ENCODE measurements at regions not wholly inside any gene's neighbourhood (a gene's known extent, or its start where the extent isn't known, plus 50 kb on each side); places are given as distances from the start of the nearest gene placed in this dataset.

DNA sequence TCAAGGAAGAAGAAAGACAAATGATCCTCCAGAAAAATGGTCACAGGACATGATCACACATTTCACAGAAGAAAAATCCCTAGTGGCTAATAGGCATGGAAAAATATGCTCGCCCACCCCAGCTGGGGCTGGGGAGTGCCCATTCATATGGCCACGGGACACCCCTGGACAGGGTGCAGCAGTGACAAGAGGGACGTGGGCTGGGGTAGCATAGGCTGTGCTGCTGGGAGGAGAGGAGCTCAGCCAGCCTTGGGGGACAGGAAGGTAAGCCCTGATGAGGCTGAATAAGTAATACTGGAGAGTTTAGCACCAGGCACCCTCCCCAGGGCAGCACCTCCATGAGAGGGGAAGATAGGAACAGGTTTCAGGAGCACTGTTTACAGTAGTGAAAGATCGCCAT is 254.9 kb upstream of the HS6ST1 start:
- H3K4me1 ChIP-seq (ENCODE audit: control insufficient read depth, insufficient read depth, low read length, unreplicated experiment) = no peaks in the 10 kb centered on the region
- H2AFZ ChIP-seq (ENCODE audit: low read length, unreplicated experiment) = no peak overlapping the region
- no peaks in the 10 kb centered on the region for H3K79me2 ChIP-seq (ENCODE audit: control insufficient read depth, insufficient read depth, low read length, unreplicated experiment)
- H3K27me3 ChIP-seq (ENCODE audit: insufficient read depth, low read length) = peaks cover 7% of the 10 kb centered on the region; the same call in 1 of the 2 replicates
- no peak overlapping the region for H3K27ac ChIP-seq (ENCODE audit: low read depth, low read length)
- H3K4me3 ChIP-seq (ENCODE audit: low read depth, low read length) = no peak overlapping the region
- no peaks in the 10 kb centered on the region for H3K36me3 ChIP-seq (ENCODE audit: insufficient read depth, low read length)

DNA sequence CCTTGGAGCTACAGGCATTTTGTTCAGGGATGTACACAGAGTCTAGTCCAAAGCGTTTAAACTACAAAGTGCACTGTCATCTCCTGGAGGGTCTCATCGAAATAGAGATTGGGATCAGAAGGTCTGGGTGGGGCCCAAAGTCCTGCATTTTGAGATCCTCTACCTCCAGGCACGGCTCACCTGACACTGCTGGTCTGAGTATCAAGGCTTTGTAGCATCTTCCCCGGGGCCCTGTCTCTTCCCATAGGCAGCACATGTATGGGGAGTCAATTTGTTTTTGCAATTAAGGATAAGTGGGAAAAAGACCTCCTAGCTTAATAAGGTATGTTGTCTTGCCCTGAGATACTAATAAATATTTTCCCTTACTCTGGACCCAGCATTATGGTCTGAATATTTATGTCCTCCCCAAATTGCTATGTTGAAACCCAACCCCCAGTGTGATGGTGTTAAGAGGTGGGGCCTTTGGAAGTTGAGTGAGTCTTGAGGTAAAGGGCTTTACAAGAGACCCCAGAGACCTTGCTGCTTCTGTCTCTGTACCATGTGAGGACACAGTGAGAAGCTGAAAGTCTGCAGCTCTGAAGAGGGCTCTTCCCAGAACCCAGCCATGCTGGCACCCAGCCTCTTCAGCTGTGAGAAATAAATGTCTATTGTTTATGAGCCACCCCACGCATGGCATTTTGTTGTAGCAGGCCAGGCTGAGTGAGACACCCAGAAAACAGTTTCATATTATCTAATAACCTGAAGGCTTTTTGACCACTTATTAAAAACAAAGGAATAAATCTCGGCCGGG is 258.7 kb upstream of the HS6ST1 start:
- Histone ChIP-seq H3K27me3 (ENCODE audit: insufficient read depth, low read length) (no peaks in the 10 kb centered on the region), H3K27ac (ENCODE audit: low read depth, low read length) (no peak overlapping the region), H3K36me3 (ENCODE audit: insufficient read depth, low read length) (no peaks in the 10 kb centered on the region), H2AFZ (ENCODE audit: low read length, unreplicated experiment) (no peak overlapping the region), H3K4me3 (ENCODE audit: low read depth, low read length) (no peak overlapping the region), H3K79me2 (ENCODE audit: control insufficient read depth, insufficient read depth, low read length, unreplicated experiment) (no peaks in the 10 kb centered on the region), H3K4me1 (ENCODE audit: control insufficient read depth, insufficient read depth, low read length, unreplicated experiment) (no peaks in the 10 kb centered on the region)

DNA sequence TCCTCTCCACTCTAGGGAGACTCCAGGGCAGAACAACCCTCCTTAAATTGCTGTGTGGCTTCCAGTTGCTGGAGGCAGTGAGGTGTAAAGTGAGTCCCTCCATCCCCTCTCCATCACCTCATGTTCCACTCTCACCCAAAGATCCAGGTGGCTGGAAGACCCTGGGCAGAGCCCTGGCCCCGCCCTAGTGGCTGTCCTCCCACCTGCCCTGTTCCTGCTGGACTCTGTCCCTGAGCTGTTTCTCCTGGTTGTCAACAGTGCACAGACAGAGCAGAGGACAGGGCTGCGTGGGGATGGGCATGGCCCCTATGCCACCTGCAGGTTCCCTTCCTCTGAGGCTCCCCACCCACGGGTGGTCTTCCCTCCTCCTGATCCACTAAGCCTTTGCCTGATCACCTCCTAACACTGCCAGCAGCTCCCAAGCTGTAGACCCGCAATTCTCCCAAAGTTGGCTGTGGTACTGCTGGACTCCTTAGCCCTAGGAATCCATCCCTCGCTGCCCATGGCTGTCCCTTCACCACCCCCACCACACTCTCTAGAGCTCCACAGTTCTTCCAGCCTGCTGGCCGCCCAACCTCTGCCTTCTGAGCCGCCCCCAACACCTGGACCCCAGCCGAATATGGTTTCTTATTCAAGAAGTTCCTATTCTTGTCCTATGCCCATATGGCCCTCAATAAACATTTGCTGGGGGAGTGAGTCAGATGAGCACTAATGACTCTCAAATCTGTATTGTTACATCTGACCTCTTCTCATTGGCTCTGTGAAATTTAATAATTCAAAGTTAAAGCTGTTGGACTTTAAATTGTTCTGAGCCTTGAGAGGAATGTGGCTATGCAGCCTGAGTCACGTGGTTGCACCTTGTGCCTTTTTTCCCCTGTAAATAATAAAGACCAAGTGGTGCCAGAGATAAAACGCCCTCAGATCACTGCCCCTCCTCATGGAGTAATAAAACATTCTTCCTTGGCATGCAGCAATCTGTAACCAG is 260.0 kb upstream of the HS6ST1 start:
- Histone ChIP-seq H3K4me1 (ENCODE audit: control insufficient read depth, insufficient read depth, low read length, unreplicated experiment) (no peaks in the 10 kb centered on the region), H3K36me3 (ENCODE audit: insufficient read depth, low read length) (no peaks in the 10 kb centered on the region), H3K4me3 (ENCODE audit: low read depth, low read length) (no peak overlapping the region), H3K27me3 (ENCODE audit: insufficient read depth, low read length) (no peaks in the 10 kb centered on the region), H3K79me2 (ENCODE audit: control insufficient read depth, insufficient read depth, low read length, unreplicated experiment) (no peaks in the 10 kb centered on the region), H3K27ac (ENCODE audit: low read depth, low read length) (no peak overlapping the region), H2AFZ (ENCODE audit: low read length, unreplicated experiment) (no peak overlapping the region)

DNA sequence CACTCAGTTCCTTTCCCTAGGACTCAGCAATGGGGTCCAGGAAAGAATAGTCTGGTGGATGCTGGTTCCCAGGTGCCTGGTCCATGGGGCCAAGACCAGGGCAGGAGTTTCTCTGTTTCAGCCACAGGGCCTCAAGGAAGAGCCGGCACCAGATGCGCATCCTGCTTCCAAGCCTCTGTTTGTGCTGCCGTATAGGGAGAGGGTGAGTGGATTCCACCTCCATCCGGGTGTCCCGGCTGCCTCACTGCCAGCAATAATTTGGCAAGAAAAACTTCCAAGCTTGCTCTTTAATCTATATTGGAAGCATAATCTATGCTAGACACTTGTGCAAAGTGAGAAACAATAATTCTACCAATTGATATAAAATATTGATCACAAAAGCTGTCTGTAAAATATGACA is 261.2 kb upstream of the HS6ST1 start:
- no peaks in the 10 kb centered on the region for H3K79me2 ChIP-seq (ENCODE audit: control insufficient read depth, insufficient read depth, low read length, unreplicated experiment)
- no peak overlapping the region for H2AFZ ChIP-seq (ENCODE audit: low read length, unreplicated experiment)
- H3K36me3 ChIP-seq (ENCODE audit: insufficient read depth, low read length) = no peaks in the 10 kb centered on the region
- H3K4me3 ChIP-seq (ENCODE audit: low read depth, low read length) = no peak overlapping the region
- no peaks in the 10 kb centered on the region for H3K27me3 ChIP-seq (ENCODE audit: insufficient read depth, low read length)
- no peaks in the 10 kb centered on the region for H3K4me1 ChIP-seq (ENCODE audit: control insufficient read depth, insufficient read depth, low read length, unreplicated experiment)
- H3K27ac ChIP-seq (ENCODE audit: low read depth, low read length) = no peak overlapping the region

DNA sequence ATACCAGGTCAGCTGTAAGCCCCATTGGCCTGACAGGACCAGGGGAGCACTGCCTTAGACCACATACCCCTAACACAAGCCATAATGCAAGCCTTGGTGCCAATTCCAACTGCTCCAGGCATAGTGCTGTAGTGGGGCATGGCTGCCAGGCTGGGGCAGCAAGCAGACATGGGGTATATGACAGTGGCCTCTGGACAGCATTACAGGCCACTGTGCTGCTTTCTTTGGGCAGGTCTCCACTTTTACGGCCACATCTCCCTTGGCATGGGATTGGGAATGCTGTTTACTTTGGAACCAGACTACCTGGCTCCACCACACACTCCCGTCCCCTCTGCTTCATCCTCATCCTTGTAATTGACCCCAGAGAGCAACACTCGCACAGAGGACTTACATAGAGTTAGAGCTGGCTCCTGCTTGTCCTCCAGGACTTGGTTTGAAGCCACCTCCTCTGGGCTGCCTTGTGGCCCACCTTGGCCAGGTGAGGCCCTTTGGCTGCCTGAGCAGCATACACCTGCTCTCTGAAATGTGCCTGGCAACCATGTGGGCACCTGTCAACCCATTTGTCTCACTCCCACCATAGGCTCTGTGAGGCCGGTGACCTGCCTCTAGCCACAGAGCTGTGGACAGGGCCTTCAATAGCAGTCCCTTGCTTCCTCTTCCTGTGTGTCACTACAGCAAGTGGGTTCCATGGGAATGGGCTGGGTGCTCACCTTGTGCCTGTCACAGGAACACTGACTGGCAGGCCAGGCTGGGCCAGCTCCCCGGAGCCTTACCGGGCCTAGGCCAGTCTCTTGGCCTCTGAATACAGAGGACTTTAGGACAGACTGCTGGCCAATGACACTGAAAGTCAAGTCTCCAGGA is 262.6 kb upstream of the HS6ST1 start:
- no peak overlapping the region for H3K27ac ChIP-seq (ENCODE audit: low read depth, low read length)
- no peak overlapping the region for H3K4me3 ChIP-seq (ENCODE audit: low read depth, low read length)
- no peaks in the 10 kb centered on the region for H3K36me3 ChIP-seq (ENCODE audit: insufficient read depth, low read length)
- H3K79me2 ChIP-seq (ENCODE audit: control insufficient read depth, insufficient read depth, low read length, unreplicated experiment) = no peaks in the 10 kb centered on the region
- H3K27me3 ChIP-seq (ENCODE audit: insufficient read depth, low read length) = no peaks in the 10 kb centered on the region
- peaks cover under 1% of the 10 kb centered on the region for H3K4me1 ChIP-seq (ENCODE audit: control insufficient read depth, insufficient read depth, low read length, unreplicated experiment)
- no peak overlapping the region for H2AFZ ChIP-seq (ENCODE audit: low read length, unreplicated experiment)

DNA sequence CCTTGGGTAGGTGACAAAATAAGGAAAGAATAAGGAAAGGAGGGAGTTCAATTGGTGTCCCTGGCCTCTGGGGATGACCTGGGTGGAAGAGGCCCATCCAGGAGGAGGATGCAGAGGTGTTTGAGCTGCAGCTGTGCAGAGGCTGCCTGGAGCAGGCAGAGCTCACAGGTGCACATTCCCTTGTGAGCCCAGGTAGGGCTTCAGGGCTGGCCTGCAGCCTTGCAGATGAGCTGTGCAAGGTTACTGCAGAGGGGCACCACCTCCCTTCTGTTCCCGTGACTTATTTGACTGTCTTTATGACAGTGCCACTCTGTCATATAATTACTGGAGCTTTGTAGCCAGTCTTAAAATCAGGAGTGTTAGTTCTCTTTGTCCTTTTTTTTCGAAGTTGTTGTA is 263.2 kb upstream of the HS6ST1 start:
- H3K4me3 ChIP-seq (ENCODE audit: low read depth, low read length) = no peak overlapping the region
- no peaks in the 10 kb centered on the region for H3K79me2 ChIP-seq (ENCODE audit: control insufficient read depth, insufficient read depth, low read length, unreplicated experiment)
- H3K4me1 ChIP-seq (ENCODE audit: control insufficient read depth, insufficient read depth, low read length, unreplicated experiment) = peaks cover 2% of the 10 kb centered on the region
- H3K36me3 ChIP-seq (ENCODE audit: insufficient read depth, low read length) = no peaks in the 10 kb centered on the region
- H2AFZ ChIP-seq (ENCODE audit: low read length, unreplicated experiment) = no peak overlapping the region
- no peak overlapping the region for H3K27ac ChIP-seq (ENCODE audit: low read depth, low read length)
- H3K27me3 ChIP-seq (ENCODE audit: insufficient read depth, low read length) = no peaks in the 10 kb centered on the region

DNA sequence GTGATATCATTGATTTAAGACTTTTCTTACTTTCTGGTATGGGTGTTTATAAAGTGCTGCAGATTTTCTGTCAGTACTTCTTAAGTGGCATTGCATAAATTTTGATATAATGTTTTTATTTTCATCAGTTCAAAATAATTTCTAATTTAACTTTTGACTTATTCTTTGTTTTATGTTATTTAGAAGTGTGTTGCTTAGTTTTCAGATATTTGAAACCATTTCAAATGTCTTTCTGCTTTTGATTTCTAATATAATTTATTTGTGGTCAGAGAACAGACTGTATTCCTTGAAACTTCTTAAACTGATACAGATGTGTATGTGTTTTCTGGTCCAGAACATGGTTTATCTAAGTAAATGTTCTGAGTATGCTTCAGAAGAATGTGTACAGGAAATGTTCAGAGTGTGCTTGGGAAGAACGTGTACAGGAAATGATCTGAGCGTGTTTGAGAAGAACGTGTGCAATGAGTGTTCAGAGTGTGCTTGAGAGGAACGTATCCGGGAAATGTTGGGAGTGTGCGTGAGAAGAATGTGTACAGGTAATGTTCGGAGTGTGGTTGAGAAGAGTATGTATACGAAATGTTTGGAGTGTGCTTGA is 265.7 kb upstream of the HS6ST1 start:
- no peaks in the 10 kb centered on the region for H3K79me2 ChIP-seq (ENCODE audit: control insufficient read depth, insufficient read depth, low read length, unreplicated experiment)
- peak overlapping the region; percentile 74 for H3K27ac ChIP-seq (ENCODE audit: low read depth, low read length)
- H2AFZ ChIP-seq (ENCODE audit: low read length, unreplicated experiment) = no peak overlapping the region
- no peak overlapping the region for H3K4me3 ChIP-seq (ENCODE audit: low read depth, low read length)
- peaks cover 2% of the 10 kb centered on the region for H3K4me1 ChIP-seq (ENCODE audit: control insufficient read depth, insufficient read depth, low read length, unreplicated experiment)
- H3K36me3 ChIP-seq (ENCODE audit: insufficient read depth, low read length) = no peaks in the 10 kb centered on the region
- H3K27me3 ChIP-seq (ENCODE audit: insufficient read depth, low read length) = no peaks in the 10 kb centered on the region

DNA sequence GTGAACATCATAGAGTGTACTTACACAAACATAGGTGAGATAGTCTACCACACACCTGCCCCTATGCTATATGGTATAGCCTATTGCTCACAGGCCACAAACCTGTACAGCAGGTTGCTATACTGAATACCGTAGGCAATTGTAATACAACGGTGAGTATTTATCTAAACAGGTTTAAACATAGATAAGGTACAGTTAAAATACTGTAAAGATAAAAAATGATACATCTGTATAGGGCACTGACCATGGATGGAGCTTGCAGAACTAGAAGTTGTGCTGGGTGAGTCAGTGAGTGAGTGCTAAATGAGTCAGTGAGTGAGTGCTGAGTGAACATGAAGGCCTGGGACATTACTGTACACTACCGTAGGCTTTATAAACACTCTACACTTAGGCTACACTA is 267.0 kb upstream of the HS6ST1 start:
- H3K36me3 ChIP-seq (ENCODE audit: insufficient read depth, low read length) = no peaks in the 10 kb centered on the region
- H3K4me1 ChIP-seq (ENCODE audit: control insufficient read depth, insufficient read depth, low read length, unreplicated experiment) = peaks cover 2% of the 10 kb centered on the region
- no peak overlapping the region; the same call in 1 of the 2 replicates for H3K4me3 ChIP-seq (ENCODE audit: low read depth, low read length)
- no peak overlapping the region for H2AFZ ChIP-seq (ENCODE audit: low read length, unreplicated experiment)
- H3K27me3 ChIP-seq (ENCODE audit: insufficient read depth, low read length) = no peaks in the 10 kb centered on the region
- no peaks in the 10 kb centered on the region for H3K79me2 ChIP-seq (ENCODE audit: control insufficient read depth, insufficient read depth, low read length, unreplicated experiment)
- H3K27ac ChIP-seq (ENCODE audit: low read depth, low read length) = peak overlapping the region; percentile 74

DNA sequence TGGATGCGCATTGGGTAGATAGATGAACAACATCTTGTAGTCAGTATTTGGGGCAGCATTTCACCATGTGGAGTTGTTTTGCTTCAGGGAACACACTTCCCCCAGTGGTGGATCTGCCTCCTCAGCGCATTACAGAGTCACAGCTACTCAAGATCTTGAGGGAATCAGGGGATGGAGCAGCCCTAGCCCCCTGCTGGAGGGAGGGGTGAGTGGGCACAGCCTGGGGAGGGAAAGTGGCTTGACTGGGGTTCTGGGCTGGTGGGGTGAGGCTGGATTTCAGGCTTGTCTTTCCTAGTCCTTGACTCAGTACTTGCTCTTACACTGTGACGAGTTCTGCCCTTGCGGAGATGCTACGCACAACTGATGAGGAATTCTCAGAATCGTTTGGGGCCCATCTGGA is 271.0 kb upstream of the HS6ST1 start:
- H3K4me1 ChIP-seq (ENCODE audit: control insufficient read depth, insufficient read depth, low read length, unreplicated experiment) = peaks cover 2% of the 10 kb centered on the region
- no peaks in the 10 kb centered on the region for H3K36me3 ChIP-seq (ENCODE audit: insufficient read depth, low read length)
- H3K27ac ChIP-seq (ENCODE audit: low read depth, low read length) = no peak overlapping the region
- no peaks in the 10 kb centered on the region for H3K79me2 ChIP-seq (ENCODE audit: control insufficient read depth, insufficient read depth, low read length, unreplicated experiment)
- H2AFZ ChIP-seq (ENCODE audit: low read length, unreplicated experiment) = no peak overlapping the region
- no peak overlapping the region for H3K4me3 ChIP-seq (ENCODE audit: low read depth, low read length)
- no peaks in the 10 kb centered on the region for H3K27me3 ChIP-seq (ENCODE audit: insufficient read depth, low read length)
